GM10847 (cell line): ENCODE measurements at regions not wholly inside any gene's neighbourhood (a gene's known extent, or its start where the extent isn't known, plus 50 kb on each side); places are given as distances from the start of the nearest gene placed in this dataset.

Experiments
- POLR2A ChIP-seq: IDR thresholded peaks from 2 replicates; pipeline ENCODE4 v1.6.1; 2011; ENCODE audit not compliant: insufficient read length; ENCODE audit errors: extremely low read depth

- no peak for TF ChIP-seq POLR2A
These were observed 591.7 kb downstream of the ZNF608 start for GRCh38 chr5:124154714-124155113.

GRCh38 chr5:124153588-124153987 is 592.9 kb downstream of the ZNF608 start:
- no peak for TF ChIP-seq POLR2A

- TF ChIP-seq POLR2A, result no peak
These were observed 597.9 kb downstream of the ZNF608 start for GRCh38 chr5:124148574-124148973.

- no peak for TF ChIP-seq POLR2A
These were observed 606.4 kb downstream of the ZNF608 start for GRCh38 chr5:124140060-124140459.

DNA sequence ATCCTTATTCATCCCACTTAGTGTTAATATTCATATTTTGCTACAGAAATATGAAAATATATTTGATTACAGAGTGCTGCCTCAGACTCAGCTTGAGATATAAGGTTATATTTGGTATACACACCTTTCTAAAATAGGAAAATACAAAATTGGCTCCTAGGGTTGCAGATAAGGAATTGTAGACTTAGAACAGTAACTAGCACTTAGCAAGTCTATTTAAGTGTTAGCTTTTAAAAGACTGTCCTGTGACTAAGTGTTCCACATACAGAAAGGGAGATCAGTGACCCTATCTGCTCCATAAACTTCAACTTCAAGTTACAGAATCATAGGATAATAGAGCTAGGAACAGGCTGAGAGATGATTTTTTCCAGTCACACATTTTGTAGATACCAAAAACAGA is 607.0 kb downstream of the ZNF608 start:
- TF ChIP-seq POLR2A, result no peak

DNA sequence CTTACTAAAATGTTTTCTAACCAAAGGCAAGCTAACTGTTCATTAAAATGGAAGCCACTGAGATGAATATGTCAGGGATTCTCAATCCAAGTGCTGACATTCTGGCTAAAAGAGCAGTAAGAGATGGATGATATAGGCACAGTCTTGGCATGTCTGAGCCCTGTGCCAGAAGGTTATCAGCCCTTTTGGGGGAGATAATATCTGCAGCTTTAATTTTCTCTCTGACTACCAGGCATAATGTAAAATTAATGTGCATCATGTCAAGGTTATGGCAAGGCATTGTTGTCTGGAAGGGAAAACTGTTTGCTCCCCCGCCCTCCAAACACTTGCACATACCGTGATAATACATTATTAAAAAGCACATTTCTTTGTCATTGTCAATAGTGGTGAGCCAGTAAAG is 609.8 kb downstream of the ZNF608 start:
- TF ChIP-seq POLR2A, result no peak

DNA sequence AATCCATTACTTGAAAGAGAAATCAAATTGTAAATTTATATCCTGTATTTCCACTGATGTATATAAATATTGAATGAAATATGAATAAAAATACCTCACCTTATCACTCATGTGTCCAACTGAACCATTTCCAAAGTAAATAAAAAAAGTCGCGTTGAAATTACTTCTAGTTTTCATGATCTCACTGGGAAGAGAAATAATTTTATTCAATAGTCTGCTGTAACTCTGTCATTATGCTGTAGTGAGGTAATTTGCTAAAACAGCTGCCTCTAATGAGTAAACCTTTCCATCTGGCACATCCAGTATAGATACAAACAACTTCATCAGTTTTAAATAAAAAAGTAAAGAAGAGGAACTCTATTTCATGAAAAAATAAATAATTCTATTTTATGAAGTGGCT is 611.5 kb downstream of the ZNF608 start:
- no peak for TF ChIP-seq POLR2A

GRCh38 chr5:124133406-124133805 is 613.0 kb downstream of the ZNF608 start:
- no peak for TF ChIP-seq POLR2A

- no peak for TF ChIP-seq POLR2A
These were observed 613.6 kb downstream of the ZNF608 start for GRCh38 chr5:124132843-124133242.

DNA sequence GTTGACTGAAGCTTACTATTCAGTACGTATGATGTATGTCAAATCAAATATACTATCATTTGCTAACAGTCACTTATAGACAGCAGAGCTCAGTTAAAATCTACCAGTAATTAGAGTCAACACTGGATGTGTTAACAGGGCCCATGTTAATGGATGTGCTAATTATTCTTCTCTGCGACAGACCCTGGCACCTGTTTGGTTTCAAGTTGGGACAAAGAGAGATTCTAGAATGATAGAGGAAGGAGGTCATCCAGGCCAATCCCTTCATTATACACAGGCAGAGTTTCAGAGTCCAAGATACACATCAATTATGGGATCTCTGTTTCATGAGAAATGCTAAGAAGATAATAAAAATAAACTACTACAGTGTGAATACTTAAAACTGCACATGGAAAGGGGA is 615.0 kb downstream of the ZNF608 start:
- no peak for TF ChIP-seq POLR2A

- TF ChIP-seq POLR2A, result no peak
These were observed 615.6 kb downstream of the ZNF608 start for GRCh38 chr5:124130816-124131215.

DNA sequence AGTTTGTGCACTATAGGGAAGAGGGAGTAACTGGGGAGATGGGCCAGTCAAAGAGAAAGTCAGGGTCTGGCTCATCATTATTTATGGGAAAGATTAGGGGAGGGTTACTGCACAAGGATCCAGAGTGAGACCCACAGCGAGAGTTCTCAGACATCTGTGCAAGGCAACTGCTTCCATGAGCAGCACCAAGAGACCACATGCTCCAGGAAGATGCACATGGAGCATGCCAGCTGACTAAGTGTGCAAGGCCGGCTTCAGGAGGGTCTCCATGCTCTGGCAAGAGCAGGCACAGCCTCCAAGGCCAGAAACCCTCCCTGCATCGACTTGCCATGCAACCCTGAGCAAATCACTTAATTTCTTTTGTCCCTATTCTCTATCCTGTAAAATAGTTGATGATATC is 616.9 kb downstream of the CSNK1G3 start:
- TF ChIP-seq POLR2A, result no peak

GRCh38 chr5:124126504-124127217 is 614.7 kb downstream of the CSNK1G3 start:
- no peak for TF ChIP-seq POLR2A

DNA sequence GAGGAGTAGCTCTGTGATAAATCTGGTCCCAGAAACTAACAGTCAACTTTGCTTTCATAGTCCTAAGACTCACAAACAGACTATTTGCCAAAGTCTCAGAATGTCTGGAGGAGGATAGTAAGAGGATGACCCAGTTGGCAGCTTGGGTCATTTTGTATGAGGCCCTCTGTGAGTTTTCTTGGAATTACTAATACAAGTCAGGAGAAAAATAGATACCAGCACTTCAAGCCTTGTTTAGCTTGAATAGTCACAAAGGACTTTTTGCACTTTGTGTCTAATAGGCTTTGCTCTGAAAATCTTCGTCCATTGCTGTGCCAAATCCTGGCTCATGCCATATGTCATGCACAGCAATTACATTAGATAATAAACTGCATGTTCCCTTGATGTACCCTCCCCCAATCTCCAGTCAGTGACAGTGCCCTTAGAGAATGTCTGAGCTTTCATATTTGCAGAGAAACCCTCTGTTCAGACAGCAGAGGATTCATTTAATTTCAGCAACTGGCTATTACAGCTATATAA is 612.8 kb downstream of the CSNK1G3 start:
- no peak for TF ChIP-seq POLR2A

GRCh38 chr5:124121198-124121597 is 609.2 kb downstream of the CSNK1G3 start:
- TF ChIP-seq POLR2A, result no peak

- no peak for TF ChIP-seq POLR2A
These were observed 602.9 kb downstream of the CSNK1G3 start for GRCh38 chr5:124114911-124115310.

DNA sequence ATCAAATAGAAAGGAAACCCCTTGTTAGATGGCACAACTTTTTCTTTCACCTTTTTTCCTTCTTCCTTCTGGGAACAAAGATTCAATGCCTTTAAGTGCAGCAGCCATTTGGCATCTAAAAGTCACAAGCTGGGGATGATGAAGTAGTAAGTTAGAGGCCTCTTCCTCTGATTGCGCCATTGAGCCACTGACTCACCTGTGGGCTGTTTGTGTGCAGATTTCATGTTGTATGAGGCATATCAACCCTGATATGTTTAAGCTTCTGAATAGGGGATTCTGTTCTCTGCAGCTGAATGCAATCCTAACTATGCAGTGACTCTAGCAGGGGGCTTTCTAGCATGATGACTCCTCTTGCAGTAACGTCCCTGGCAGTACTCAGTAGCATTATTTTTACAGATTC is 599.9 kb downstream of the CSNK1G3 start:
- TF ChIP-seq POLR2A, result no peak

DNA sequence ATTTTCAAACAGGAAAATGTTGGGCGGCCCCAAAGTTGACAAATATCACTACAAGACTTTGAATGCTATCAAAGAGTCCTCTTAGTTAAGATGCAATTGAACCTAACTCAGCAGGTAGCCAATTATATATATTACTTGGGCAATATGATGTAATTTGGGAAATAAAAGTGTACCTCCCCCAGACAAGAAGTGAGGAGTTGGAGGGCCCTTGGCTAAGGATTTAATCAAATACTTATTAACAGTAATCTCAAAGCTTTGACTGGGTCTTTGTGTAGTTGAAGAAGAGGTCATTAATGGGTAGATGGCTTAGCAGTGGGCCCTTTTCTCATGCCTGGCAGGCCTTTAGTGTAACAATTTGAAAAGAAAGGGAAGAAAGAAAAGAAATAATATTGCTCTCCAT is 599.0 kb downstream of the CSNK1G3 start:
- no peak for TF ChIP-seq POLR2A

DNA sequence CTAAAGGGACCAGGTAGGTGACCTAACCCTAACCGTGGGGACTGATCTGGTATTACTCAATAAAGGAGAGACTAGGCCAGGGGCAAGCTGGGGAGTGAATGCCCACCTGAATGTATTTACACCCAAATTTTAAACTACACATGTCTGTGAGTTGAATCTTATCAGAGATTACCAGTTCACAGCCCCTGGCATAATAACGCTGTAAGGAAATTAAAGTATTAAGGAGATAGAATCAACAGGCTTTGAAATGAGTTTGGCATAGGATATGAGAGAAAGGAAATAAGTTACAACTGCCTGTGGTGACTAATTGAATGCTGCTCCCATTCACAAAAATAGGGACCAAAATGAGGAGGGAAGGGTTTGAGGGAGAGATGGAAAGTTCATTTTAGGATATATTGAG is 593.3 kb downstream of the CSNK1G3 start:
- no peak for TF ChIP-seq POLR2A
